CD14-positive monocyte (primary cell): ENCODE measurements at regions not wholly inside any gene's neighbourhood (a gene's known extent, or its start where the extent isn't known, plus 50 kb on each side); places are given as distances from the start of the nearest gene placed in this dataset.

Source experiments
- DNase-seq, 3 donors: peaks; one replicate each; pipeline ENCODE4 v3.0.0-alpha.2; 2011 to 2022
- H2AFZ ChIP-seq: 2 replicates; pipeline ENCODE4 v1.6.0; 2012; ENCODE audit warnings: mild to moderate bottlenecking, low read depth, low read length, inconsistent platforms; ENCODE audit not compliant: insufficient read depth, poor library complexity, severe bottlenecking
- H3K27ac ChIP-seq, 2 donors: 1 replicate in 1 of 2; 2 replicates in 1 of 2; pipeline ENCODE4 v1.5.1; 2012 to 2013; ENCODE audit warnings: low read length in 2 of 2, control low read depth in 1 of 2, inconsistent platforms in 1 of 2, low read depth in 1 of 2, mild to moderate bottlenecking in 1 of 2
- H3K27me3 ChIP-seq, 2 donors: one replicate each; pipeline versions ENCODE4 v1.6.0 to v1.6.1; 2011 to 2013; ENCODE audit warnings: low read length in 2 of 2; ENCODE audit not compliant: control insufficient read depth in 2 of 2, insufficient read depth in 2 of 2
- H3K36me3 ChIP-seq, 2 donors: replicated peaks in 1 of 2; 1 replicate in 1 of 2; 2 replicates in 1 of 2; pipeline versions ENCODE4 v1.5.1 to v1.6.1; 2012 to 2013; ENCODE audit warnings: low read length in 2 of 2, control low read depth in 1 of 2, inconsistent platforms in 1 of 2, mild to moderate bottlenecking in 1 of 2; ENCODE audit not compliant: insufficient read depth in 2 of 2, control insufficient read depth in 1 of 2
- H3K4me1 ChIP-seq, 2 donors: 1 replicate in 1 of 2; 2 replicates in 1 of 2; pipeline versions ENCODE4 v1.5.1 to v1.6.1; 2012 to 2013; ENCODE audit warnings: low read length in 2 of 2, control low read depth in 1 of 2, inconsistent platforms in 1 of 2, mild to moderate bottlenecking in 1 of 2, moderate library complexity in 1 of 2; ENCODE audit not compliant: insufficient read depth in 2 of 2, control insufficient read depth in 1 of 2
- H3K4me2 ChIP-seq: replicated peaks from 2 replicates; pipeline ENCODE3; 2012; ENCODE audit warnings: low read length, moderate library complexity, mild to moderate bottlenecking; ENCODE audit not compliant: poor library complexity, severe bottlenecking; ENCODE audit errors: extremely low read depth
- H3K4me3 ChIP-seq, 3 experiments: fragments of 200-600 bp in 1 of 3; sonication (generic) in 1 of 3; replicated peaks in 1 of 3; 1 replicate in 2 of 3; 2 replicates in 1 of 3; pipeline ENCODE4 v1.5.1; 2011 to 2013; ENCODE audit warnings: low read length in 3 of 3, mild to moderate bottlenecking in 3 of 3, control low read depth in 2 of 3, low read depth in 2 of 3, inconsistent platforms in 1 of 3, moderate library complexity in 1 of 3
- H3K79me2 ChIP-seq: 2 replicates; pipeline ENCODE4 v1.6.0; 2012; ENCODE audit warnings: mild to moderate bottlenecking, control low read depth, inconsistent platforms, low read length, moderate library complexity; ENCODE audit not compliant: insufficient read depth
- H3K9ac ChIP-seq: 2 replicates; pipeline ENCODE4 v1.6.0; 2017; ENCODE audit warnings: low read length, mild to moderate bottlenecking; ENCODE audit not compliant: insufficient read depth, poor library complexity, severe bottlenecking
- H3K9me3 ChIP-seq, 2 donors: replicated peaks in 1 of 2; 1 replicate in 1 of 2; 2 replicates in 1 of 2; pipeline versions ENCODE4 v1.5.1 to v1.6.1; 2012 to 2013; ENCODE audit warnings: low read length in 2 of 2, control low read depth in 1 of 2; ENCODE audit not compliant: control insufficient read depth in 1 of 2, insufficient read depth in 1 of 2
- H4K20me1 ChIP-seq: 2 replicates; pipeline ENCODE4 v1.6.0; 2012; ENCODE audit warnings: mild to moderate bottlenecking, low read length, control low read depth, moderate library complexity; ENCODE audit not compliant: insufficient read depth
- H3K27ac Mint-ChIP-seq, 7 donors: one replicate each; pipeline ENCODE4 v1.8.0; 2020; ENCODE audit warnings: mild to moderate bottlenecking in 7 of 7, mixed read lengths in 7 of 7, moderate library complexity in 6 of 7, inconsistent platforms in 2 of 7
- H3K27me3 Mint-ChIP-seq, 3 donors: one replicate each; pipeline ENCODE4 v1.8.0; 2021 to 2022; ENCODE audit warnings: low read depth in 3 of 3, mild to moderate bottlenecking in 3 of 3, mixed read lengths in 3 of 3, moderate library complexity in 3 of 3, inconsistent platforms in 1 of 3
- H3K36me3 Mint-ChIP-seq, 2 donors: one replicate each; pipeline ENCODE4 v1.8.0; 2020; ENCODE audit warnings: mixed read lengths in 2 of 2, inconsistent platforms in 1 of 2, mild to moderate bottlenecking in 1 of 2
- H3K4me1 Mint-ChIP-seq: one replicate; pipeline ENCODE4 v1.8.0; 2020; ENCODE audit warnings: mild to moderate bottlenecking, mixed read lengths
- H3K4me3 Mint-ChIP-seq, 2 donors: one replicate each; pipeline ENCODE4 v1.8.0; 2020; ENCODE audit warnings: mild to moderate bottlenecking in 2 of 2, mixed read lengths in 2 of 2, moderate library complexity in 1 of 2
- H3K9me3 Mint-ChIP-seq, 7 donors: one replicate each; pipeline ENCODE4 v1.8.0; 2020 to 2022; ENCODE audit warnings: mixed read lengths in 7 of 7, mild to moderate bottlenecking in 6 of 7, moderate library complexity in 6 of 7, inconsistent platforms in 2 of 7
- CTCF ChIP-seq: fragments of 200-600 bp; IDR thresholded peaks from one replicate; pipeline ENCODE4 v1.8.0; 2022; ENCODE audit warnings: antibody characterized with exemption, mild to moderate bottlenecking
- WGBS: methylation state at CpG from one replicate; pipeline ENCODE4 v1.1.5; 2013; ENCODE audit warnings: missing lambda C conversion rate; ENCODE audit not compliant: insufficient coverage; 5-methylcytosine and 5-hydroxymethylcytosine counted together
- intact Hi-C, 2 donors: fragments of 100-400 bp; cut with micrococcal nuclease; formaldehyde crosslinking; loops; one replicate each; pipeline versions ENCODE4 v1.15.0 to v1.15.1; 2023

DNA sequence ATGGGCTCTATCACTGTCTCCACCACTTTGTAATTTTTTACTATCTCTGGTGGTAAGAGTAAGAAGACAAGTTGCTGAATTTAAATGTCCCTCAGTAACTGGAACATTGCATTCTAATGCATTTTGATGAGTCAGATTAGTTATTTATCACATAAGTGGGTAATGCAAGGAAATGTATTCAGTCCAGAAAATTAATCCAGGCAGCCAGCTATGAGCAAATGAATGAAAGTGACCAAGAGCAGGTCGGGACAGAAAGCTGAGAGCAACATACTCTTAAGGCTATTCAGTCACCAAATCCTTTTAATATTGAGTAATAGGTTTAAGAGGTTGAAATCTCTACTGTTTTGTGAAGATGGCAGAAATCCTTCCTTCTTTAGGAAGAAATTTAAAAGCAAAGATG is 265.5 kb upstream of the PARD3B start:
- H3K4me1 ChIP-seq: no peaks in the 10 kb centered on the region
- H3K4me3 ChIP-seq: no peak overlapping the region
- no peaks in the 10 kb centered on the region for H3K79me2 ChIP-seq
- DNase-seq: no peak
- Mint-ChIP-seq H3K36me3 (no peaks in the 10 kb centered on the region), H3K27ac (no peak overlapping the region), H3K27me3 (no peaks in the 10 kb centered on the region), H3K4me1 (no peaks in the 10 kb centered on the region), H3K4me3 (no peak overlapping the region), H3K9me3 (peaks cover 0 to 3% (median 2%) of the 10 kb centered on the region in 7 donors)
- H3K4me2 ChIP-seq: no peak overlapping the region
- H3K27me3 ChIP-seq: no peaks in the 10 kb centered on the region
- WGBS: no CpG with 5 or more reads among the region's 1 CpG
- no peaks in the 10 kb centered on the region for H3K36me3 ChIP-seq
- no peak for TF ChIP-seq CTCF
- intact Hi-C loops: no loop called here
- H2AFZ ChIP-seq: no peak overlapping the region
- H3K27ac ChIP-seq: no peak overlapping the region
- H4K20me1 ChIP-seq: no peaks in the 10 kb centered on the region
- H3K9me3 ChIP-seq: no peaks in the 10 kb centered on the region
- no peak overlapping the region for H3K9ac ChIP-seq

DNA sequence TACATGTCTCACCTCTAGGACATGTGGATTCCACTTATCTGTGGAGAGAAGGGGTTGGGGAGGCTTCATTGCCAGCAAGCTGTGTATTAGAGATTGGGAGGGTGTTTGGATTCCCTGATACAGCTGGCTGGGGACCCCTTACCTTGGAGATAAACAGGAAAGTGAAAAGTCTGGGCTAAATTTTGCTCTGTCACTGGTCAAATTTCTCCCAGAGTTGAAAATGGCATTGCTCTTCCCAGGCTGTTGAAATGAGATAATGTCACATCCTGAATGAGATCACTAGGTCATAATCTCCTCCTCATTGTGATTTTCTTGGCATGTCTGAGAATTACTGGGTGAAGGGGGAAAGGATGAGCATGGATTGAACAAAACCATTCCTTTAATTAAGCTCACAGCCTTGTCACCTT is 265.0 kb upstream of the PARD3B start:
- Mint-ChIP-seq H3K27me3 (no peaks in the 10 kb centered on the region), H3K4me1 (no peaks in the 10 kb centered on the region), H3K36me3 (no peaks in the 10 kb centered on the region), H3K9me3 (peaks cover 0 to 3% (median 2%) of the 10 kb centered on the region in 7 donors), H3K4me3 (no peak overlapping the region), H3K27ac (no peak overlapping the region)
- Histone ChIP-seq H3K4me3 (no peak overlapping the region), H3K27me3 (no peaks in the 10 kb centered on the region), H3K79me2 (no peaks in the 10 kb centered on the region), H3K4me2 (no peak overlapping the region), H2AFZ (no peak overlapping the region), H3K36me3 (no peaks in the 10 kb centered on the region), H4K20me1 (no peaks in the 10 kb centered on the region), H3K4me1 (no peaks in the 10 kb centered on the region), H3K27ac (no peak overlapping the region), H3K9me3 (no peaks in the 10 kb centered on the region), H3K9ac (no peak overlapping the region)
- no peak for TF ChIP-seq CTCF
- intact Hi-C loops: no loop called here
- no peak for DNase-seq
